Keratinocyte (primary cell): ENCODE measurements at regions not wholly inside any gene's neighbourhood (a gene's known extent, or its start where the extent isn't known, plus 50 kb on each side); places are given as distances from the start of the nearest gene placed in this dataset.

ENCODE experiments used
- DNase-seq: peaks from one replicate; pipeline ENCODE4 v3.0.0-alpha.2; 2011; ENCODE audit warnings: low read depth, missing footprints, low spot score
- FAIRE-seq: peaks from 2 replicates; lab custom pipeline; 2011; peaks lifted over from hg19 to GRCh38; lab: Jason Lieb, UNC
- H2AFZ ChIP-seq: 2 replicates; pipeline ENCODE4 v1.6.0; 2012; ENCODE audit warnings: low read length, control low read depth, inconsistent platforms; ENCODE audit not compliant: control insufficient read depth
- H3K27ac ChIP-seq: 2 replicates; pipeline ENCODE4 v1.5.1; 2011; ENCODE audit warnings: low read length; ENCODE audit not compliant: control insufficient read depth, insufficient read depth
- H3K27me3 ChIP-seq: 3 replicates; pipeline ENCODE4 v1.6.0; 2011; ENCODE audit warnings: low read length; ENCODE audit not compliant: control insufficient read depth, insufficient read depth; ENCODE audit errors: extremely low read depth
- H3K36me3 ChIP-seq, 2 experiments: 2 replicates in 1 of 2; 3 replicates in 1 of 2; pipeline ENCODE4 v1.5.1; 2011; ENCODE audit warnings: low read length in 2 of 2, mild to moderate bottlenecking in 1 of 2; ENCODE audit not compliant: control insufficient read depth in 2 of 2, insufficient read depth in 2 of 2; ENCODE audit errors: extremely low read depth in 1 of 2
- H3K4me1 ChIP-seq: 3 replicates; pipeline ENCODE4 v1.5.1; 2011; ENCODE audit warnings: low read length; ENCODE audit not compliant: control insufficient read depth, insufficient read depth; ENCODE audit errors: extremely low read depth
- H3K4me2 ChIP-seq: 3 replicates; pipeline ENCODE4 v1.6.0; 2011; ENCODE audit warnings: low read depth, low read length; ENCODE audit not compliant: control insufficient read depth, insufficient read depth; ENCODE audit errors: extremely low read depth
- H3K4me3 ChIP-seq, 3 experiments: fragments of 200-600 bp in 1 of 3; sonication (generic) in 1 of 3; 2 replicates in 2 of 3; 3 replicates in 1 of 3; pipeline ENCODE4 v1.5.1; 2011 to 2016; ENCODE audit warnings: low read length in 3 of 3, mild to moderate bottlenecking in 3 of 3, control low read depth in 2 of 3, inconsistent platforms in 1 of 3, low read depth in 1 of 3, mixed read lengths in 1 of 3, mixed run types in 1 of 3, moderate library complexity in 1 of 3; ENCODE audit not compliant: control insufficient read depth in 2 of 3, insufficient read depth in 2 of 3; ENCODE audit errors: extremely low read depth in 1 of 3
- H3K79me2 ChIP-seq: 2 replicates; pipeline ENCODE4 v1.6.0; 2012; ENCODE audit warnings: low read length; ENCODE audit not compliant: control insufficient read depth, insufficient read depth
- H3K9ac ChIP-seq: 3 replicates; pipeline ENCODE4 v1.6.0; 2011; ENCODE audit warnings: low read length; ENCODE audit not compliant: control insufficient read depth, insufficient read depth; ENCODE audit errors: extremely low read depth
- H3K9me1 ChIP-seq: 3 replicates; pipeline ENCODE4 v1.6.0; 2011; ENCODE audit warnings: low read length; ENCODE audit not compliant: control insufficient read depth, insufficient read depth; ENCODE audit errors: extremely low read depth
- H3K9me3 ChIP-seq: 2 replicates; pipeline ENCODE4 v1.5.1; 2012; ENCODE audit warnings: low read depth, low read length; ENCODE audit not compliant: control insufficient read depth
- H4K20me1 ChIP-seq: 3 replicates; pipeline ENCODE4 v1.6.0; 2011; ENCODE audit warnings: low read length; ENCODE audit not compliant: control insufficient read depth, insufficient read depth; ENCODE audit errors: extremely low read depth
- EZH2 ChIP-seq: IDR thresholded peaks from one replicate; pipeline ENCODE4 v1.6.1; 2012; ENCODE audit warnings: inconsistent platforms, mild to moderate bottlenecking, low read length, moderate library complexity
- dilution Hi-C: fragments of 300-500 bp; cut with MboI; formaldehyde crosslinking; loops from one replicate; pipeline ENCODE4 v1.7.0; 2020; ENCODE audit warnings: low sequenced_read_pairs; ENCODE audit not compliant: extremely low pct_ligation_motif_present
- TF ChIP-seq, protein P1 (sequence below), 3 experiments: IDR thresholded peaks in 1 of 3; conservative IDR thresholded peaks in 1 of 3; optimal IDR thresholded peaks in 1 of 3; 2 replicates in 2 of 3; 3 replicates in 1 of 3; pipeline versions ENCODE3 to v1.5.1; 2011; ENCODE audit warnings: low read length in 3 of 3, mild to moderate bottlenecking in 3 of 3, moderate library complexity in 2 of 3, control low read depth in 1 of 3, inconsistent platforms in 1 of 3; ENCODE audit not compliant: insufficient read depth in 2 of 3; ENCODE audit errors: extremely low read depth in 1 of 3

DNA sequence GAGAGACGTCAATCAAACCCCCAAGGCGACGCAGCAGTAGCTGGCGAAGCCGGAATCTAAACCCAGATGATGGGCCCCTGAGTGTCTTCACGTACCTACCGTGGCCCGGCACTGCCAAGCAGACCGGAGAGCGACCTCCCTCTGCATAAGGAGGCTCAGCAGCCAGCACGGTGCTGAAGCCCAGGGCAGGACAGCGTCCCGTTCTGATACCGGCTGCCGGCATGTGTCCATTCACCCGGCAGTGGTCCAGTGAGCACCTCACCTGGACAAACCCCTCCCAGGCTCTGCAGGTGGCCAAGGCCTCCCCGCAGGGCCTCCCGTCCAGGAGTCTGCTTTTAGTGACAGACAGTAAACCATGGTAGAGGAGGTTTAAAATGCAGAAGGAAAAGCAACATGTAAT lies 142.0 kb downstream of the BRD1 start:
- no peaks in the 10 kb centered on the region for H3K27me3 ChIP-seq
- H3K4me2 ChIP-seq: no peak overlapping the region
- no peak overlapping the region for H3K4me3 ChIP-seq
- H3K4me1 ChIP-seq: no peaks in the 10 kb centered on the region
- no peaks in the 10 kb centered on the region for H3K9me1 ChIP-seq
- H3K9ac ChIP-seq: no peak overlapping the region
- DNase-seq (no peak), FAIRE-seq (no peak)
- dilution Hi-C loops: no loop called here
- no peak overlapping the region for H2AFZ ChIP-seq
- H3K27ac ChIP-seq: no peak overlapping the region
- H3K36me3 ChIP-seq: no peaks in the 10 kb centered on the region
- H3K9me3 ChIP-seq: peaks cover 10% of the 10 kb centered on the region
- H3K79me2 ChIP-seq: no peaks in the 10 kb centered on the region
- H4K20me1 ChIP-seq: no peaks in the 10 kb centered on the region
- no peak for TF ChIP-seq EZH2
- TF ChIP-seq, protein P1, sequence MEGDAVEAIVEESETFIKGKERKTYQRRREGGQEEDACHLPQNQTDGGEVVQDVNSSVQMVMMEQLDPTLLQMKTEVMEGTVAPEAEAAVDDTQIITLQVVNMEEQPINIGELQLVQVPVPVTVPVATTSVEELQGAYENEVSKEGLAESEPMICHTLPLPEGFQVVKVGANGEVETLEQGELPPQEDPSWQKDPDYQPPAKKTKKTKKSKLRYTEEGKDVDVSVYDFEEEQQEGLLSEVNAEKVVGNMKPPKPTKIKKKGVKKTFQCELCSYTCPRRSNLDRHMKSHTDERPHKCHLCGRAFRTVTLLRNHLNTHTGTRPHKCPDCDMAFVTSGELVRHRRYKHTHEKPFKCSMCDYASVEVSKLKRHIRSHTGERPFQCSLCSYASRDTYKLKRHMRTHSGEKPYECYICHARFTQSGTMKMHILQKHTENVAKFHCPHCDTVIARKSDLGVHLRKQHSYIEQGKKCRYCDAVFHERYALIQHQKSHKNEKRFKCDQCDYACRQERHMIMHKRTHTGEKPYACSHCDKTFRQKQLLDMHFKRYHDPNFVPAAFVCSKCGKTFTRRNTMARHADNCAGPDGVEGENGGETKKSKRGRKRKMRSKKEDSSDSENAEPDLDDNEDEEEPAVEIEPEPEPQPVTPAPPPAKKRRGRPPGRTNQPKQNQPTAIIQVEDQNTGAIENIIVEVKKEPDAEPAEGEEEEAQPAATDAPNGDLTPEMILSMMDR (optimal IDR thresholded peaks at IDR 0.05 in 1 of 3, IDR thresholded peaks at IDR 0.05 in 1 of 3, conservative IDR thresholded peaks at IDR 0.05 in 1 of 3; ENCODE audit: extremely low read depth in 1 of 3, insufficient read depth in 2 of 3, low read length in 3 of 3): no peak

DNA sequence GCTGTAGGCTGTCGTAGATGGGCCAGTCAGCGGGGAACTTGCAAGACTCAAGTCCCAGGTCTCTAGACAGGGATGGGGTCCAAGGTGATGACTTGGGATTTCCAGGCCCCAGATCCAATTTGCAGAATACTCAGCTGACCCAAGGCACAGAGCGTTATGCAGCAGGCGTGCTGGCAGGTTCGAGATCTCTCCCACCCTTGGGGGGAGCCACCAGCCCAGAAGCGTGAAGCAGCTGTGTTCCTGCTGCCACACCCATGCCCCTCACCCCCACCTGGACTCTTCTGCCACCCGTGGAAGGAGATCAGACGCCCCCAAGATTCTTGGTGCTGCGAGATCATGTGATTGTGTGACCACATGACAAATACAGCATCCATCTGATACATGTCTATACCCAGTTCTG lies 142.6 kb downstream of the BRD1 start:
- Histone ChIP-seq H2AFZ (no peak overlapping the region), H4K20me1 (no peaks in the 10 kb centered on the region), H3K27me3 (no peaks in the 10 kb centered on the region), H3K36me3 (no peaks in the 10 kb centered on the region), H3K4me2 (no peak overlapping the region), H3K9ac (no peak overlapping the region), H3K9me3 (peaks cover 7% of the 10 kb centered on the region), H3K4me3 (no peak overlapping the region), H3K27ac (no peak overlapping the region), H3K4me1 (no peaks in the 10 kb centered on the region), H3K79me2 (no peaks in the 10 kb centered on the region), H3K9me1 (no peaks in the 10 kb centered on the region)
- dilution Hi-C loops: no loop called here
- no peak for TF ChIP-seq EZH2
- TF ChIP-seq, protein P1 (optimal IDR thresholded peaks at IDR 0.05 in 1 of 3, IDR thresholded peaks at IDR 0.05 in 1 of 3, conservative IDR thresholded peaks at IDR 0.05 in 1 of 3; ENCODE audit: extremely low read depth in 1 of 3, insufficient read depth in 2 of 3, low read length in 3 of 3): no peak
- DNase-seq: no peak
- FAIRE-seq: no peak
